Neural progenitor cell (in vitro differentiated cells): ENCODE measurements at regions not wholly inside any gene's neighbourhood (a gene's known extent, or its start where the extent isn't known, plus 50 kb on each side); places are given as distances from the start of the nearest gene placed in this dataset.

Experiments
- EZH2phosphoT487 ChIP-seq: fragments of 200-600 bp; sonication (generic); IDR thresholded peaks from 2 replicates; pipeline ENCODE4 v1.6.1; 2017; ENCODE audit warnings: antibody characterized with exemption
- TF ChIP-seq, protein P1 (sequence below): fragments of 200-600 bp; sonication (generic); IDR thresholded peaks from 2 replicates; pipeline ENCODE4 v1.5.1; 2017; ENCODE audit warnings: antibody characterized with exemption, mild to moderate bottlenecking

DNA sequence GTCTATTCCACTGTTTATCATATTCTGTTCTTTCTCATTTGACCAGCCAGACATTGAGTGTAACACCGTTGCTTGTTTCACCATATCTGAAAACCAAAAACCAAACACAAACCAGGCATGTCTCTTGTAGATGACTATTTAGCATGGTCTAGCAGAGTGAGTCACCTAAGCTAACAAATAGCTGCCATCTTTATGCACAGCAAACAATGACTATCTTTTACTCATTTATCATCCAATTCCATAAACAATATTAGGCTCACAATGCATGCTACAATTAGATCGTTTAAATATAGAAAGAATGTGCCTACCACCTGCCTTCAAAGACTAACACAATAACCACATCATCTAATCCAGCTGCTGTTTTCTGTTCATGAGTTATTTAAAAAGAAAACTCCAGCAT lies 495.4 kb downstream of the PCDH19 start:
- TF ChIP-seq, protein P1, sequence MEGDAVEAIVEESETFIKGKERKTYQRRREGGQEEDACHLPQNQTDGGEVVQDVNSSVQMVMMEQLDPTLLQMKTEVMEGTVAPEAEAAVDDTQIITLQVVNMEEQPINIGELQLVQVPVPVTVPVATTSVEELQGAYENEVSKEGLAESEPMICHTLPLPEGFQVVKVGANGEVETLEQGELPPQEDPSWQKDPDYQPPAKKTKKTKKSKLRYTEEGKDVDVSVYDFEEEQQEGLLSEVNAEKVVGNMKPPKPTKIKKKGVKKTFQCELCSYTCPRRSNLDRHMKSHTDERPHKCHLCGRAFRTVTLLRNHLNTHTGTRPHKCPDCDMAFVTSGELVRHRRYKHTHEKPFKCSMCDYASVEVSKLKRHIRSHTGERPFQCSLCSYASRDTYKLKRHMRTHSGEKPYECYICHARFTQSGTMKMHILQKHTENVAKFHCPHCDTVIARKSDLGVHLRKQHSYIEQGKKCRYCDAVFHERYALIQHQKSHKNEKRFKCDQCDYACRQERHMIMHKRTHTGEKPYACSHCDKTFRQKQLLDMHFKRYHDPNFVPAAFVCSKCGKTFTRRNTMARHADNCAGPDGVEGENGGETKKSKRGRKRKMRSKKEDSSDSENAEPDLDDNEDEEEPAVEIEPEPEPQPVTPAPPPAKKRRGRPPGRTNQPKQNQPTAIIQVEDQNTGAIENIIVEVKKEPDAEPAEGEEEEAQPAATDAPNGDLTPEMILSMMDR = no peak
- TF ChIP-seq EZH2phosphoT487 = no peak
